ENCODE measurements at regions not wholly inside any gene's neighbourhood (a gene's known extent, or its start where the extent isn't known, plus 50 kb on each side); places are given as distances from the start of the nearest gene placed in this dataset.

GRCh38 chr4:180398564-180398963, 1844.6 kb upstream of the TENM3 start:
- no peak for DNase-seq (ENCODE audit: low read depth)

- DNase-seq (ENCODE audit: low read depth), result no peak
Measured at GRCh38 chr4:180407275-180407885, 1835.8 kb upstream of the TENM3 start.

DNA sequence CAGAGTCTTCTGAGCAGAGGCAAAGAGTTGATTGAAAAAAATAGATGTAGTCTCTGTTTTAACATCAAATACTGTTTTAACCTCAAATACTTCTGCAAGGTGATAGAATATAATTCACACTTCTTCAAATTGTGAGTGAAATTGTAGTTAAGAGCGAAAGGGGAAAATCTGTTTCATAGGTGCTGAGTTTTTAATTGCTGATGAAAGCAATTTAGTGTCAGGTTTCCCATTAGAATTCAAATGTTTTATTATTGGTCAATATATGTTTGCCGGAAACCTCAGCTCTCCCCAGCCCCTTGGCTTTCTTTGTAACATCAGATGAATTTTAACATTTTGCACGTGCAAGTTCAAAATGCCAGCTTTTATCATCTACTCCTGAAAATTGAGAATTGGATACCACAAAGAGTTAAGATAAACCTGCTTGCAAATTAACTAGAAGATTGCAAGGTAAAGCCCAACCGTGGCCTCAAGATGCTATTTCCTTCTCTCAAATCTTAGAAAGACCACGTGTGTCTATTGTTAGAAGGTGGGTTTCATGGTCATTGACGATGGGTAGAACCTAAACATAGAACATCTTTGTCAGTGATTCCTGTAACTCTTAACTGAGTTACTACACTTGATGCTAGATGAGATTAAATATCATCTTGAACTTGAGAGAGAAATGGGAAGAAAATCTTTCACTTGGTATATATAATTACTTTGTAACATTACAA, 1824.2 kb upstream of the TENM3 start:
- DNase-seq (ENCODE audit: low read depth), result no peak

DNA sequence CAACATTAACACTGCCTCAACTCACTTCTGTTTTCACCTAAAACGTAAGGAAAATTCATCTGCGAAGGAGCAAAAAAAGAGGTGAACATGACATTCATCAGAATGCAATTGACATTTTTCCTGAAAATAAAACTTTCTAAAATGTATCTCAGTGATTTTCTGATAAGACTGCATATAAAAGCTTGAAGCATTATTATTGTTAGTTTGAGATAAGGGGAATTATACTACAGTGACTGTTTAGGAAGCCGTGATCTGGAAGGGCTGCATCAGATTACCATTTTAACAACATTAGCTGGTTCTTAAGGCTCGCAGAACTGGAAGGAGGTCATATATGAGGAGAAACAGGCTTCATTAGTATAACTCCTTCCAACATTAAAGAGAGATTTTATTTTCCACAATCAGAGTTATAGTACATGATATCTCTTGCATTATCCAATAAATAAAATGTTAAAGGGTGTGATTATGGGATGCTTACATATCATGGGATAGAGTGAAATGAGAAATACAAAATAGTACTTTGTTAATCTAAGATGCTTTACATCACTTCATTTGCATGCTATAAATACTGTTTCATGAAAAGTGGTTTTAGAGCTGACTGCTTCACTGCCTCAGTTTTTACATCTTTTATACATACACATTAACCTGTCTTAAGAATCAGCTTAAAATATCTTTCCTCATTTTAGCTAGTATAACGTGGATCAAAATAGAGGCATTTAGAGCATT, 1820.1 kb upstream of the TENM3 start:
- DNase-seq (ENCODE audit: low read depth), result no peak

DNA sequence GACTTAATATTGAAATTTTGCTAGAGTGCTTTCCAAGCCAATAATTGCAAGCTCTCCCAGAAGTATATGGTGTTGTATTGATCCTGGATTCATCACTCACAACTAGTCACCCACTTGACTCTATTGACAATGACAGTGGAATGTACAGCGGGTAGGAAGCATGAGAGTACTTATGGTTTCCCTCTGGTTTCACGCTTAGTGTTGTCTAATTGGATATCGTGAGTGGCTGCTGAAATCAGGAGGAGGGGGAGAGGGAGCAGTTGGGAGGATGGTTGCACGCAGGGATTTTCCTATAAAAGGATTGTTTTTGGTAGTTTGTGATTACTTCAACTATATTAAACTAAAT, 1819.5 kb upstream of the TENM3 start:
- DNase-seq (ENCODE audit: low read depth), result no peak

DNA sequence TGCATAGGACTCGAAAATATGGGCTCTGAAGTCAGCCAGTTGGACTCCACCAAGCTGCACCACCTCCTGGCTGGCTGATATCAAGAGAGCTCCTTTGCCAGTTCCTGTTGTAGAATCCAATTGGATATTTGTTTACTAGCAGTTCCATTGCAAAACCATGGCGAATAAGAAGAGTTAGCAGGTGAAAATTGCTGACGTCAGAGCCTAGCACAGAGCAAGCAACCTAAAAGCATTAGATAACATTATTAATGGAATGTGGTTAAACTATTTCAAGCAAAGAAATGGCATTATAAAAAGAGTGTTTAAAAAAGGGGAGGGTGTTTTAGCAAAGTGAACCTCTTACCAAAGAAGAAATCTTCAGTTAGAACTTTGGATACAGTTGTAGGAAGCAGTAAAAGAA, 1816.3 kb upstream of the TENM3 start:
- no peak for DNase-seq (ENCODE audit: low read depth)

- no peak for DNase-seq (ENCODE audit: low read depth)
Measured at GRCh38 chr4:180430283-180430682, 1812.9 kb upstream of the TENM3 start.

- no peak for DNase-seq (ENCODE audit: low read depth)
Measured at GRCh38 chr4:180434131-180434895, 1808.9 kb upstream of the TENM3 start.

- no peak for DNase-seq (ENCODE audit: low read depth)
Measured at GRCh38 chr4:180436361-180436760, 1806.8 kb upstream of the TENM3 start.

DNA sequence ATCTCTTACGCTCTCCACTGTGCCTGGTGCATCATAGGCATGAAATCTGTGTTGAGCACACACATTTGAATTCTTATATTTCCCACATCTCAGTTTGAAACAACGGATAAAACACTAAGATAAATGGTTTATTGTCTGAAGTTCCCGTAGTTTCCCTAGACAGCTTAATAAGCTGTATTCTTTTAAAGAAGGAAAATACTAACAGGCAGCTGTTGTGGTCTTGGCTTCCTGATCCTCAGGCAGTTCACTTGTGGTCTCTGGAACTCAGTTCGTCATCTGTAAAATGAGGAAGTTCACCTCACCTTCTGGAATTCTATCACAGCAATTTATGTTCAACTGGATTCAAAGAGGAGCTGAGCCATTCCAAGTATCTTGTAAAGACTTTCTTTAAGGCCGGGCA, 1805.6 kb upstream of the TENM3 start:
- DNase-seq (ENCODE audit: low read depth), result no peak

DNA sequence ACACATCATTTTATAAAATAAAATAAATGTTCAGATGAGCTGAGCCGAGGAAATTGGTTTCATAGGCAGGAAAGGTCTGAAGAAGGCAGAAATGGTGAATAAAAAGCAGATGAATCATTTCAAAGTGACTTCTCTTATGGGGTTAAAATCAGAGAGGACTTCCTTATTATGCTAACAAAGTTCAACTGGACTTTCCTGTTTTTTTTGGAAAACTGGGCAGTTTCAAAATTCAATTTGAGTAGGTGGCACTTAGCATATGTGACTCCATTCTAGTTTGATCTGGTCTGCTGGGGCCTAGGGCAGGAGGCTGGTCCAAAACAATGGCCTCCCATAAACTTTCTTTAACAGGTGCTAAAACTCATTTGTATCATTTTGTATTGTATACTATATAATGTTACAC, 1794.9 kb upstream of the TENM3 start:
- no peak for DNase-seq (ENCODE audit: low read depth)

- no peak for DNase-seq (ENCODE audit: low read depth)
Measured at GRCh38 chr4:180449395-180449956, 1793.7 kb upstream of the TENM3 start.

GRCh38 chr4:180455226-180455625, 1788.0 kb upstream of the TENM3 start:
- DNase-seq (ENCODE audit: low read depth), result no peak

DNA sequence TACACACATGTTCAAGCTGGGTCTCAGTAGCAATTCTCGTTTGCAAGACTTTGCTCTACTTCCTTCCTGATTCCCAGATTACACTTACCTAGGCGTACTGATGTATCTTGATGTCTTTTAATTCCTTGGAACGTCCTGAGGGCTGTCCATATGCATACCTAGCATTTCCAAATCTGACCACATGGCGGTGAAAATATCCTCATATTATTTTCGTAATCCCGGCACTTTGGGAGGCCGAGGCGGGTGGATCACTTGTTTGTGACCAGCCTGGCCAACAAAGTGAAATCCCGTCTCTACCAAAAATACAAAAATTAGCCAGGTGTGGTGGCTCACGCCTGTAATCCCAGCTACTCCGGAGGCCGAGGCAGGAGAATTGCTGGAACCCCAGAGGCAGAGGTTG, 1786.3 kb upstream of the TENM3 start:
- no peak for DNase-seq (ENCODE audit: low read depth)

DNA sequence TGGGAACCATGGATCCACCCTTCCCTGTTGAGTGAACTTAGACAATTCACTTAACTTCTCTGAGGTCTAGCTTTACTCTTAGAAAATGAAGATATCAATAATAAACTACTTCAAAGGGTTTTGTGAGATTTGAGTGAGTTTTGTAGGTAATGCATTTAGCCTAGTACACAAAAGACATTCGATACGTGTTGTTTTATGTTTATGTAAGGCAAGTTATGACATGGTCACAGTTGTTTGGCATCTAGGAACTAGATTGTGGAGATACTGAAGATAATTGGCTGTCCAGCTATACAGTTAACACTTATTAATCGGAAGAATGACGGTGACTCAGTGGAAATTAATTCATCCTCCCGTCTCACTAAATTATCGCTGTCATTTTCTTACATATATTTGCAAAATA, 1781.1 kb upstream of the TENM3 start:
- no peak for DNase-seq (ENCODE audit: low read depth)

GRCh38 chr4:180465364-180465763, 1777.8 kb upstream of the TENM3 start:
- no peak for DNase-seq (ENCODE audit: low read depth)

- DNase-seq (ENCODE audit: low read depth), result no peak
Measured at GRCh38 chr4:180483036-180483435, 1760.2 kb upstream of the TENM3 start.

GRCh38 chr4:180485407-180485806, 1757.8 kb upstream of the TENM3 start:
- no peak for DNase-seq (ENCODE audit: low read depth)

DNA sequence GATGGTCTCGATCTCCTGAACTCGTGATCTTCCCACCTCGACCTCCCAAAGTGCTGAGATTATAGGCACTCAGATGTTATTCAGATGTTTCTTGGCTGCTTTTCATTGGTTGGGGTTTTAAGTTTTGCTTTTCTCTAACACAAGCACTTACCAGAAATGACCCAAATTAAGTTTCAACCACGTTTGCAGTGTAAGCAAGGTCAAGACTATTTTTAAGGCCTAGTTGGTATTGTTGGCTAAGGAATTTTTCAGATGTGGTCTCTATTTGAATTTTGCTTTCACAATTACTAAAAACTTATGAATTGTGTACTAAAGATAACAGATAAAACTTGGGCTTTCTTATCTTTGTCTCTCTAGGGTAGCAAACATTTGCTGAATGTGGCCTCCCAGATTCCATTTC, 1756.9 kb upstream of the TENM3 start:
- DNase-seq (ENCODE audit: low read depth), result no peak

- no peak for DNase-seq (ENCODE audit: low read depth)
Measured at GRCh38 chr4:180489787-180490186, 1753.4 kb upstream of the TENM3 start.

DNA sequence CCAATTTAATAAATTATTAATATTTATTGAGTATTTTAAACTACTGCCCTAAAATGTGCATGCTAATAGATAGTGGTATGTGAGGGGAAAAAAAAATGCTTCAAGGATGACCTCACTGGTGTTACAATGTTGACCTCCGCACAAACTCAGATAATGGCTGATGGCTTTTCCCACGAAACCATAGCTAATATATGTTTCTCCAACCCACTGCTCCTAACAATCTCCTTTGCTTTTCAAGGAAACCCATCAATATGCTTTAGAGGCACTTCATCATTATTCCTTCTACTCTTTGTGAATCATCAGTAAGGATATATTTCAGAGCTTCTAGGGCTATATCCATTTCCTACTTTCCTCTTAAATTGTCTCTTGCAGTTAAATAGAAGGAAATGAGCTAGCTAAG, 1752.0 kb upstream of the TENM3 start:
- no peak for DNase-seq (ENCODE audit: low read depth)

- no peak for DNase-seq (ENCODE audit: low read depth)
Measured at GRCh38 chr4:180493299-180493698, 1749.9 kb upstream of the TENM3 start.
